Loucy (cell line): ENCODE measurements at regions not wholly inside any gene's neighbourhood (a gene's known extent, or its start where the extent isn't known, plus 50 kb on each side); places are given as distances from the start of the nearest gene placed in this dataset.

Source experiments
- CTCF ChIP-seq: fragments of 200-600 bp; sonication (generic); conservative IDR thresholded peaks from 2 replicates; pipeline ENCODE4 v1.5.1; 2014; ENCODE audit warnings: mild to moderate bottlenecking, antibody characterized with exemption, low read length
- EZH2phosphoT487 ChIP-seq: fragments of 200-600 bp; IDR thresholded peaks from 2 replicates; pipeline ENCODE4 v1.6.1; 2018; ENCODE audit warnings: antibody characterized with exemption, mild to moderate bottlenecking, moderate library complexity, borderline replicate concordance

GRCh38 chr2:145315053-145315452, 795.1 kb upstream of the ZEB2 start:
- TF ChIP-seq CTCF (no peak), EZH2phosphoT487 (no peak)
